ENCODE measurements at regions not wholly inside any gene's neighbourhood (a gene's known extent, or its start where the extent isn't known, plus 50 kb on each side); places are given as distances from the start of the nearest gene placed in this dataset.
"Not testable (repeated sequence)": the region's sequence is repeated elsewhere in the genome, so short reads cannot be mapped to it uniquely, and the experiment has no call there.

- in situ Hi-C loops (cut with HindIII; ENCODE audit: low sequenced_read_pairs): no loop called here
These were observed 60.2 kb downstream of the TFPI2 start for GRCh38 chr7:93830141-93830925.

- in situ Hi-C loops (cut with HindIII; ENCODE audit: low sequenced_read_pairs): no loop called here
These were observed 62.3 kb downstream of the TFPI2 start for GRCh38 chr7:93828260-93828659.

GRCh38 chr7:93823621-93824020, 66.9 kb downstream of the TFPI2 start:
- in situ Hi-C loops (cut with HindIII; ENCODE audit: low sequenced_read_pairs): no loop called here

GRCh38 chr7:93821463-93821862, 69.1 kb downstream of the TFPI2 start:
- in situ Hi-C loops (cut with HindIII; ENCODE audit: low sequenced_read_pairs): no loop called here

- in situ Hi-C loops (cut with HindIII; ENCODE audit: low sequenced_read_pairs): no loop called here
These were observed 70.9 kb downstream of the TFPI2 start for GRCh38 chr7:93819699-93820098.

- in situ Hi-C loops (cut with HindIII; ENCODE audit: low sequenced_read_pairs): no loop called here
These were observed 73.0 kb downstream of the TFPI2 start for GRCh38 chr7:93817526-93817925.

- in situ Hi-C loops (cut with HindIII; ENCODE audit: low sequenced_read_pairs): no loop called here
These were observed 73.5 kb downstream of the TFPI2 start for GRCh38 chr7:93817004-93817403.

GRCh38 chr7:93813514-93813913, 77.0 kb downstream of the TFPI2 start:
- in situ Hi-C loops (cut with HindIII; ENCODE audit: low sequenced_read_pairs): no loop called here

GRCh38 chr7:93812061-93812460, 78.5 kb downstream of the TFPI2 start:
- in situ Hi-C loops (cut with HindIII; ENCODE audit: low sequenced_read_pairs): no loop called here

- in situ Hi-C loops (cut with HindIII; ENCODE audit: low sequenced_read_pairs): no loop called here
These were observed 79.4 kb downstream of the TFPI2 start for GRCh38 chr7:93811198-93811597.

- in situ Hi-C loops (cut with HindIII; ENCODE audit: low sequenced_read_pairs): no loop called here
These were observed 80.0 kb downstream of the TFPI2 start for GRCh38 chr7:93810561-93810960.

- in situ Hi-C loops (cut with HindIII; ENCODE audit: low sequenced_read_pairs): loop anchor here (5.0 kb wide), 1 partner anchor 58 kb away; no protein-coding TSS in a partner anchor
These were observed 85.8 kb downstream of the TFPI2 start for GRCh38 chr7:93804726-93805125.

GRCh38 chr7:93799750-93800357, 90.7 kb downstream of the TFPI2 start:
- in situ Hi-C loops (cut with HindIII; ENCODE audit: low sequenced_read_pairs): no loop called here

GRCh38 chr7:93793084-93793697, 97.4 kb downstream of the TFPI2 start:
- in situ Hi-C loops (cut with HindIII; ENCODE audit: low sequenced_read_pairs): not testable (repeated sequence)

GRCh38 chr7:93779115-93779514, 111.4 kb downstream of the TFPI2 start:
- in situ Hi-C loops (cut with HindIII; ENCODE audit: low sequenced_read_pairs): no loop called here

GRCh38 chr7:93778384-93778783, 112.2 kb downstream of the TFPI2 start:
- in situ Hi-C loops (cut with HindIII; ENCODE audit: low sequenced_read_pairs): no loop called here

GRCh38 chr7:93773446-93773845, 117.1 kb downstream of the TFPI2 start:
- in situ Hi-C loops (cut with HindIII; ENCODE audit: low sequenced_read_pairs): no loop called here

- in situ Hi-C loops (cut with HindIII; ENCODE audit: low sequenced_read_pairs): no loop called here
These were observed 125.1 kb downstream of the TFPI2 start for GRCh38 chr7:93765475-93765874.

GRCh38 chr7:93758631-93759030, 131.9 kb downstream of the TFPI2 start:
- in situ Hi-C loops (cut with HindIII; ENCODE audit: low sequenced_read_pairs): no loop called here

- in situ Hi-C loops (cut with HindIII; ENCODE audit: low sequenced_read_pairs): no loop called here
These were observed 133.1 kb downstream of the TFPI2 start for GRCh38 chr7:93757426-93757825.

- in situ Hi-C loops (cut with HindIII; ENCODE audit: low sequenced_read_pairs): no loop called here
These were observed 133.7 kb downstream of the TFPI2 start for GRCh38 chr7:93756890-93757289.

GRCh38 chr7:93751421-93751820, 139.1 kb downstream of the TFPI2 start:
- in situ Hi-C loops (cut with HindIII; ENCODE audit: low sequenced_read_pairs): no loop called here

All from endothelial cell of hepatic sinusoid (primary cell).